Esophagus squamous epithelium (tissue), 4 donors: ENCODE measurements at regions not wholly inside any gene's neighbourhood (a gene's known extent, or its start where the extent isn't known, plus 50 kb on each side); places are given as distances from the start of the nearest gene placed in this dataset.

Source experiments
- CTCF ChIP-seq, 6 experiments: fragments of 450-650 bp in 4 of 6; fragments of 200-600 bp in 2 of 6; sonication (generic) in 2 of 6; IDR thresholded peaks; one replicate each; pipeline ENCODE4 v1.5.1; 2016 to 2019; ENCODE audit warnings: antibody characterized with exemption in 6 of 6, mild to moderate bottlenecking in 4 of 6, moderate library complexity in 4 of 6
- POLR2A ChIP-seq, 4 donors: fragments of 450-650 bp; IDR thresholded peaks; one replicate each; pipeline ENCODE4 v1.6.1; 2017; ENCODE audit warnings: antibody characterized with exemption in 4 of 4, mild to moderate bottlenecking in 4 of 4, moderate library complexity in 3 of 4

GRCh38 chr2:226524381-226524843 lies 275.2 kb downstream of the IRS1 start:
- TF ChIP-seq CTCF (IDR thresholded peaks at IDR 0.05) (no peak), POLR2A (IDR thresholded peaks at IDR 0.05) (no peak)
